ENCODE measurements at regions not wholly inside any gene's neighbourhood (a gene's known extent, or its start where the extent isn't known, plus 50 kb on each side); places are given as distances from the start of the nearest gene placed in this dataset.

DNA sequence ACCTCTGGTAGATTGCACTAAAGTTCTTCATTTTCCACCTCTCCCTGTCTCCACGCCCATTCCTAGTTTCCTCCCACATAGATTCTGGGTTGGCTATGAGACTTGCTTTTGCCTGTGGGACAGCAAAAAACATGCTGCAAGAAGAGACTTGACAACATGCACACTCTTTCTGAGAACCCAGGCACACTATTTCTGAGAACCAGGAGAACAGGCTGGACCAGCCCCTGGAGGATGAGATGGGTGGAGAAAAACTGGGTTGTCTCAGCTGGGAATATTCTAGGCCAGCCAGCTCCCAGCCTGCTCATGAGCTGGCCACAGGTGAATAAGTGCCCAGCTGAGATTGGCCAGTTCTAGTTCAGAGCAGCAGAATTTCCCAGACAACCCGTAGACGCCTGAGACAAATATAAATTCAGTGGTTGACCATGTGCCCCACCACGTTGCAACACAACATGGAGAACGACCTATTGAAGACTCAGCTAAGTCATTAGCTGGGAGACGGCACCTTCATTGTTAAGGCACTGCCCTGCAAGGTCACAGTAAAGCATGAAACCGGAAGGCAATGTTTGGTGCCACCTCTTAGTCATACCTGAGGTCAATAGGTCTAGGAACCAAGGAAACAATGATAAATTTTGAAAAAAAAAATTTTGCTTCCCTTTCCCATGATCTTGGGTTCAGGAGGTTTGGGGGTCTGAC lies 92.7 kb upstream of the AKR1E2 start:
- no peak for DNase-seq (ENCODE audit: low read depth in 2 of 3, low spot score in 2 of 3)

DNA sequence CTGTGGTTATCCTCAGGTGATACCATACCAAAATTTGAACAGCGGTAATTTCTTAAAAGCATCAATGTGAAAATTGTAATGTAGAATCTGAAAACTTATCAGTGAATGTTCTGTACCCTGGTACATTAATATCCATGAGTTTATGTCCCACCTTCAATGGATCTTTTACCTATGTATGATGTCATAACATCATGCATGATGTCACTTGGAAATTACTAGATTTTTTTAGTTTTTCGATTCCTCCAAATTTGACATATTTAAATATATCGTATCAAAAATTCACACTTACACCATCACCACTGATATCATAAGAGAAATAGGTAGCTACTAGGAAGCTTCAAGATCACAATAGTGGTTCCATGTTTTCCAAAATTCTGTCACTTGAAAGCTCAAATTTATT lies 95.0 kb upstream of the AKR1E2 start:
- no peak for DNase-seq (ENCODE audit: low read depth in 2 of 3, low spot score in 2 of 3)

- no peak for DNase-seq (ENCODE audit: low read depth in 2 of 3, low spot score in 2 of 3)
These were observed 99.9 kb upstream of the AKR1E2 start for GRCh38 chr10:4725917-4726606.

DNA sequence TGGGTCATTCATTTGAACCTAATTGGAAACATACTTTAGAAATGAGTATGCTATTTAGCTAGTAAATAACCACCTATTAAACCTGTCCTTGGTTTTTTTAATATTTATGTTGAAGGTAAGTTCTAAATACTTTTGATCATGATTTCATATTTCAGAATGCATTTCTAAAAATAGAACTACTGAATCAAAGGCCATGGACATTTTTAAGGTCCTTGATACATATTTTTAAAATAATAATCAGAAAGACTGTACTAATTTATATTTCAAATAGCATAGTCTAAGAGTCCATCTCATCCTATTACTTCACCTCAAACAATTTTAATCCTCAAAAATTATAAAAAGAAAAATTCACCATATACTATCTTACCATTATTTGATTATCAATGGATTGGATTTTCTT lies 102.1 kb upstream of the AKR1E2 start:
- DNase-seq (ENCODE audit: low read depth in 2 of 3, low spot score in 2 of 3), result no peak

GRCh38 chr10:4721999-4722753 lies 103.8 kb upstream of the AKR1E2 start:
- no peak for DNase-seq (ENCODE audit: low read depth in 2 of 3, low spot score in 2 of 3)

- no peak for DNase-seq (ENCODE audit: low read depth in 2 of 3, low spot score in 2 of 3)
These were observed 105.5 kb upstream of the AKR1E2 start for GRCh38 chr10:4720463-4720862.

GRCh38 chr10:4719671-4720070 lies 106.3 kb upstream of the AKR1E2 start:
- DNase-seq (ENCODE audit: low read depth in 2 of 3, low spot score in 2 of 3), result no peak

GRCh38 chr10:4719036-4719435 lies 107.0 kb upstream of the AKR1E2 start:
- no peak for DNase-seq (ENCODE audit: low read depth in 2 of 3, low spot score in 2 of 3)

DNA sequence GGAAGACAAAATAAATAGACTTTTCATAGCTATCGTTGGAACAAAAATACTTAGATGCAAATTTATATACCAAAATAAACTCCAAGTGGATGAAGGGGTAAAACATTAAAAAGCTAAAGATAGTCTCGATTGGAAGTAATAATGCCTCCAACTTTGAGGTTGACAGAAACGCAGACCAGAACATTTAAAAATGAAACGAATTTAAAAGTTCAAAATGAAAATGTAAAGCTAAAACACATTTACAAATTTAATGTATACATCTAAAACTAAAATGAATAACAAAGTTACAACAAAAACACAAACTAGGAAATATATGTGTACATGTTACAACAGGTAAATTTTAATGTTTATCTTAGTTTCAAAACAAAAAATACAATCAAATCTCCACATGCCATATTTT lies 107.5 kb upstream of the AKR1E2 start:
- no peak for DNase-seq (ENCODE audit: low read depth in 2 of 3, low spot score in 2 of 3)

- DNase-seq (ENCODE audit: low read depth in 2 of 3, low spot score in 2 of 3), result no peak
These were observed 108.3 kb upstream of the AKR1E2 start for GRCh38 chr10:4717670-4718069.

- DNase-seq (ENCODE audit: low read depth in 2 of 3, low spot score in 2 of 3), result no peak
These were observed 115.1 kb upstream of the AKR1E2 start for GRCh38 chr10:4710858-4711257.

DNA sequence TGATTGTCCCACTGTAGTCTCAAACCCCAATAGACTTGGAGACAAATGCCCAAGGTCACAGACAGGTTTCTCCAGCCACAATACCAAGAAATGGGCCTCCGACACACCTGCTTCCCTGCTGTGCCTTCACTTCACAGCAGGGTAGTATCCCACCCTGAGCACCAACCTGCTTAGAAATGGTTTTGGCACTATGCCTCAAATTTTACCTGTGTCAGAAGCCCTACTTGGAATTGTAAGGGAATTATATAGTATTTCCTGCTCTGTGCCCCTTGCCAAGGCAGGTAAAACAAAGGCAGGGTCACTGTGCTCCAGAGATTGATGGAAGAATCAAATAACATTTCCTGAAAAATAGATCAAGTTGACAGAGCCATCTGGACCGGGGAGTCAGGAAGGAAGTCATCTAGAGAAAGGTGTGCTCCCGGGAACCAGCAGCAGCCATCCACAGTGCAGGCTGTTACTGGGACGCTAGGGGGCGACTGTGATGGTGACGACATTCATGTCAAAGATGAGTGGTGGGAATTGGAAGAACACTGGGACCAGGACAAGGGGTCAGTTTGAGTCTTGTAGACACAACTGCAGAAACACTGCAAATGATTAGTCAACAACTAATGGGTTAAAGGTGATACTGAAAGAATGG lies 117.8 kb upstream of the AKR1E2 start:
- DNase-seq (ENCODE audit: low read depth in 2 of 3, low spot score in 2 of 3), result no peak

GRCh38 chr10:4707221-4707620 lies 118.8 kb upstream of the AKR1E2 start:
- no peak for DNase-seq (ENCODE audit: low read depth in 2 of 3, low spot score in 2 of 3)

DNA sequence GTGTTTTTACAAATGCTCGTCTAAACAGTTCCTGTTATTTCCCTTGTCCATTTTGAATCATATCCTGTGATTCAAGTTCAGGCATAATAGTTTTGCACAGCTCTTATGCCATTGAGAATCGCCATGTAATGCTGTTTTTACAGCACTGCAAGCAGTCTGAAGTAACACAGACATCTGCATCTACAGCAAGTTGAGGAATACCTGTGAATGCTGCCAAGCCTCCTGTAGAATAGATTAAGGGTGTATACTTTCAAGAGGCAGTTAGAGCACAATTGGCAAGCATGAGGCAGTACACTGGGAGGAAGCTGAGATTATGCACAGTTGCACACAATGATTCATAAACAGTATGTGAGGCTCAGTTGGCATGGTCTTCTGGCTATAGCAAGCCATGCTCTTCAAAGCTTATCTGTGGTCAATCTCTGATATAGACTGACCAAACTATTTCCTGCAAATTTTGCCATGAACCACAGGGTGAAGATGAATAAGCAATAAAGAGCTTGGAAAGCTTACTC lies 121.9 kb upstream of the AKR1E2 start:
- DNase-seq (ENCODE audit: low read depth in 2 of 3, low spot score in 2 of 3), result no peak

DNA sequence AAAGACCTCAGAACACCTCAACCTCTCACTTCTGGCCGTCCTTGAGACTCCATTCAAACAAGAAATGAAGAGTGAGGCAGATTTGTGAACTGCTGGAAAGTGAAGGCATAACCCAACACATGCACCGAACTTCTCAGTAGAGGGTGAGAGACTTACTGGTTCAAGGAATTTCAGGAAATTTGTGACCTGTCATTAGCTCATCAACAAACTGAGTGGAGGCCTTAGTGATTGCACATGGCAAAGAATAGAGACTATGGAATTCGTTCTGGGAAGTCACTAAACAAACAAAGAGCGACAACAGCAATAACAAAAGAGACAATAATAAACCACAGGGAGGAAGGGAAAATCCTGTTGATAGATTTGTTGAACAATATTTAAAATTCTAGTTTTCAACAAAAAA lies 125.0 kb upstream of the AKR1E2 start:
- DNase-seq (ENCODE audit: low read depth in 2 of 3, low spot score in 2 of 3), result no peak

DNA sequence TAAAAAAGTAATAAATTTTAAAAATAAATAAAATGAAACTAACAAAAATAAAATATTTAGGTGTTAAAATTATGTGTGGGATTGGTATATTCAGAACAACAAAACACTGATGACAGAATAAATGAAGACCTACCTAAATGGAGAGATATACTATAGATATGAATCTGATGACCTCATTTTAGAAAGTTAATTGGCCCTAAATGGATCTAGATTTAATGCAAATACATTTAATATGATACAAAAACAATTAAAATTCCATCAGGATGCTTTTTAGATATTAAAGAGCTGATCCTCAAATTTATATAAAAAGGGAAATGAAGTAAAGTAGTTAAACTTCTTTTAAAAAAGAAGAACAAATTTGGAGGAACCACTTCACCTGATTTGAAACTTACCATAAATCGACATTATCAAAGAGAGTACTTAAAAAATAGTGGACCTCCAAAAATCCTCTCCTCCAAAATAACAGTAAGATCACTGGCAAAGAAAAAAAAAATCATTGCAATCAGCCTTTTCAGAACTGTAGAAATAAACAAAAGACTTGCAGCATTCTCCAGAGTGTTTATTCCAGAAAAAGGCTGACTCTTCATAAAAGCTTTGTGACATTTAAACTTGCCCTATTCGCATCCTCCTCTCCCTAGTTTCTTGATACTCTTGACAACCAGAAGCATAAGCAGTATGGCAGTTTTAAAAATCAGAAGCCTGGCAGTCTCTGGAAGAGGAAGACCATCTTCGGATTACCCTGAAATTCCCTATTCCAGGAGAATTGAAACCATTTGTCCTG lies 125.9 kb upstream of the AKR1E2 start:
- no peak for DNase-seq (ENCODE audit: low read depth in 2 of 3, low spot score in 2 of 3)

DNA sequence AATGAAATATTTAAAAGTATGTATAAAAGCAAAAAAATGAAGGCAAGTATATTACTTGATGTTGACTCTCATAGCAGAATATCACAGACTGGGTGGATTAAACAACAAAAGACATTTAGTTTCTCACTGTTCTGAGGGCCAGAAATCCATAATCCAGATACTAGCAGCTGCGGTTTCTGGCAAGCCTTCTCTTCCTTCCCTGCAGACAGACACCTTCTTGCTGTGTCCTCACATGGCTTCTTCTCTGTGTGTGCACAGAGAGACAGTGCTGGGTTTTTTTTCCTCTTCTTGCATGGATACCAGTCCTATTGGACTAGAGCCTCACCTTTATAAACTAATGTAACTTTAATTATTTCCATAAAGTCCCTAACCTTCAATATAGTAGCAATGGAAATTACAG lies 127.9 kb upstream of the AKR1E2 start:
- DNase-seq (ENCODE audit: low read depth in 2 of 3, low spot score in 2 of 3), result no peak

DNA sequence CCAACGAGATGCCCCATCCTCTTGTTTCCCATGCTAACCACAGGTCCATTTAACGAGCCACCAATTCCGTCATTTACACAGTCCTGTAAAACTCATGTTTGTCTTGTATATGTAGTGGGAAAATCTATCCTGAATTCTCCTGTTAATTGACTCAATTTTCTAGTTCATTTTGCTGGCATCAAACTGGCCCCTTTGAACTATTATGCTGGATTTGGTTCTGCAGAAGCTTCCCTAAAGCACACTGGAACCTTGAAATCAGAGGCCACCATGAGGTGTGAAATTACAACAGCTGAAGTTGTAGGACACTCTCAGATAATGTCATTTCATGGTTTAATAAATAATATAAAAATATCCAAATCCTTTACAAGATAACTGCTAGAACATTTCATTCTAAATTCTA lies 129.8 kb upstream of the AKR1E2 start:
- no peak for DNase-seq (ENCODE audit: low read depth in 2 of 3, low spot score in 2 of 3)

DNA sequence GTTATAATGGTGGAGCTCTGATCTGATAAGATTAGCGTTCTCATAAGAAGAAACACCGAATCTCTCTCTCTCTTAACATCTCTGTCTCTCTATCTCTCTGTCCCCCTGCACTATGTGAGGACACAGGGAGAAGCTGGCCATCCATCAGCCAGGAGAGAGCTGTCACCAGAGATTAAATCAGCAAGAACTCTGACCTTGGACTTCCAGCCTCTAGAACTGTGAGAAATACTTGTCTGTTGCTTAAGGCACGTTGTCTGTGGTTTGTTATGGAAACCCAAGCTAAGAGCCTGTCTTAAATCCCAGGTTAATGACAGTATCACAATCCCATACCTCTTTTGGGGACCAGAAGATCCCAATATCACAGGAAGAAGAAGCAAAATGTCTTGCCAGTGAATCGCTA lies 132.0 kb upstream of the AKR1E2 start:
- no peak for DNase-seq (ENCODE audit: low read depth in 2 of 3, low spot score in 2 of 3)

- no peak for DNase-seq (ENCODE audit: low read depth in 2 of 3, low spot score in 2 of 3)
These were observed 133.8 kb upstream of the AKR1E2 start for GRCh38 chr10:4692206-4692605.

- DNase-seq (ENCODE audit: low read depth in 2 of 3, low spot score in 2 of 3), result no peak
These were observed 134.2 kb upstream of the AKR1E2 start for GRCh38 chr10:4691776-4692175.

All from activated CD8-positive, alpha-beta memory T cell treated with anti-CD3 and anti-CD28 coated beads for 48 hours (primary cell).